IPS-18c (cell line): ENCODE measurements at regions not wholly inside any gene's neighbourhood (a gene's known extent, or its start where the extent isn't known, plus 50 kb on each side); places are given as distances from the start of the nearest gene placed in this dataset.
"Not testable (repeated sequence)": the region's sequence is repeated elsewhere in the genome, so short reads cannot be mapped to it uniquely, and the experiment has no call there.

Source experiments
- H3K4me3 ChIP-seq: 2 replicates; pipeline ENCODE4 v1.7.0; 2013; ENCODE audit warnings: low read depth, mild to moderate bottlenecking, low read length, moderate library complexity; ENCODE audit not compliant: insufficient read depth
- H3K9me3 ChIP-seq: one replicate; pipeline ENCODE4 v1.6.1; 2013; ENCODE audit warnings: mild to moderate bottlenecking, low read length, moderate library complexity; ENCODE audit not compliant: control insufficient read depth, insufficient read depth

DNA sequence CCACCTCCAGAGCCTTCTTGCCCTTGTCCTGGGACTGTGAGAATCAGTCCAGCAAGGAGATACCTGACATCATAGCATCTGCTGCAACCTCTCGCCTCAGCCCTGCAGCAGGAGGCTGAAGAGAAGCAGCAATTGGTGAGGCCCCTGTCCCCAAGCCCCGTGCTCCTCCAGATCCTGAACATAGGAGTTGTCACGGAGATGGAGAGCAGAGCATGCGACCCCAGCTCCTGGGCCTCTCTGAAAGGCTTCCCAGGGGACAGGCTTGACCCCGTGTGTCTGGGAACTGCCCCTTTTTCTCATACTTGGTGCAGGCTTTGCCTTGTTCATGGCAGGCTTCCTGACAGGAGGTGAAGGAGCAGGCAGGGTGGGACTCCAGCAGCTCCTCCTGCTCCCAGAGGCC is 127.7 kb upstream of the PZP start:
- H3K4me3 ChIP-seq, result no peak overlapping the region

GRCh38 chr12:9334964-9335363 is 126.8 kb upstream of the PZP start:
- H3K4me3 ChIP-seq, result no peak overlapping the region
- H3K9me3 ChIP-seq, result peaks cover 8% of the 10 kb centered on the region

More for the DNA sequence above, 127.7 kb upstream of the PZP start:
- peaks cover 8% of the 10 kb centered on the region for H3K9me3 ChIP-seq

GRCh38 chr12:9334041-9334692 is 126.0 kb upstream of the PZP start:
- no peak overlapping the region for H3K4me3 ChIP-seq
- H3K9me3 ChIP-seq, result peaks cover 8% of the 10 kb centered on the region

DNA sequence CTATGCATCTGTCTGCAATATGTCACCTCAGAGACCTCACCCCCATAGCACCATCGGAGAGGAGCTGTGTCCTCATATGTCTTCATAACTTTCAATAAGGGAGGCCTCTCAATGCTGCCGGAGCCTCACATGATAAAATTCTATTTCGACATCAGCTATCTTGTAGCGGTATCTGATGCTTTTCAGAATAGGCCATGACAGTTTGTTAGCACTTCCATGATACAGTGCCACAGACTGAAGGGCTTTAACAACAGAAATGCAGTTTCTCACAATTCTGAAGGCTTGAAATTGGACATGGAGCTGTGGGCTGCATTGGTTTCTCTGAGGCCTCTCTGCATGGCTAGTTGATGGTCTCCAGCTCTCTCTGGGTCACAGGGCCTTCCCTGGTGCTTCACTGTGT is 125.0 kb upstream of the PZP start:
- H3K4me3 ChIP-seq, result no peak overlapping the region
- peaks cover 8% of the 10 kb centered on the region for H3K9me3 ChIP-seq

GRCh38 chr12:9332564-9332963 is 124.4 kb upstream of the PZP start:
- Histone ChIP-seq H3K4me3 (no peak overlapping the region), H3K9me3 (peaks cover 8% of the 10 kb centered on the region)

DNA sequence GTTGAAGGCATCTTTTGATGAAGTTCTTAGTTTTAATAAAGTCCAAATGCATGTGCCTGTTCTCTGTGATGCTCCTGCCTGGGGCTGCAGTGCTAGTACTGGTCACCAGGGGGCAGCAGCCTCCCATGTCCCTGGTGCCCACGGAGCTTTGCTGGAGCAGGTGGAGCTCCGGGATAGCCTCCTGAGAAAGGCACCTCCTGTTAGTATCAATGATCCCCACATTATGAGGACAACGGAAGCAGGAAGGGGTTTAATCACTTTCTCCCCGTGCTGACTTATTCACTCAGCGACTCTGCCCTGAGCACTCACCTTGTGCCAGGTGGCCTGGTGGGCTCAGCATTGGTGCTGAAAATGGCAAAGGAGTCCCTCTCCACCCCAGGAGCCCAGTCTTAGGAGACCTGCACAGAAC is 123.0 kb upstream of the PZP start:
- no peak overlapping the region for H3K4me3 ChIP-seq

GRCh38 chr12:9329019-9329418 is 120.8 kb upstream of the PZP start:
- Histone ChIP-seq H3K9me3 (peaks cover 3% of the 10 kb centered on the region), H3K4me3 (no peak overlapping the region)

More for the DNA sequence above, 123.0 kb upstream of the PZP start:
- peaks cover 6% of the 10 kb centered on the region for H3K9me3 ChIP-seq

GRCh38 chr12:9328065-9328464 is 119.9 kb upstream of the PZP start:
- peaks cover 3% of the 10 kb centered on the region for H3K9me3 ChIP-seq
- H3K4me3 ChIP-seq, result no peak overlapping the region

GRCh38 chr12:9327320-9327719 is 119.1 kb upstream of the PZP start:
- Histone ChIP-seq H3K4me3 (no peak overlapping the region), H3K9me3 (peaks cover 3% of the 10 kb centered on the region)

DNA sequence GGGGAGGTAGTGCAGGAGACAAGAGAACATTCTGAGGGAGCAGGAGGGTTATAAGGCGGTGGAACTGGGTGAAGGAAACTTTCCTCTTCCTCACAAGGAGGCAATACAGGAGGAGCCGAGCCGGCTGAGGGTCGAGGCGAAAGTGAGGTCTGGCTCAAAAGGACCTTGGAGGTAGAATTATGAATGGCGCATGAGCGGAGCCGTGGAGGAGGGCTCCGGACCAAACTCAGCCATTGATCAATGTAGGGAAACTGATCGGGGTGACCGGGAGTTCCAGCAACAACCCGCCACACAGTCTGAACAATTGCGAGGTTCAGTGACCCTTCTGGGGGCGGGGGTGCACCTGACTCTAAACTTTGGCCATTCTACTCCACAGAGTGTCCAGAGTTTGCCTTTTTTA is 118.7 kb upstream of the PZP start:
- not testable (repeated sequence) for H3K4me3 ChIP-seq, H3K9me3 ChIP-seq

GRCh38 chr12:9326085-9326484 is 117.9 kb upstream of the PZP start:
- Histone ChIP-seq H3K9me3 (peaks cover 3% of the 10 kb centered on the region), H3K4me3 (no peak overlapping the region)

- Histone ChIP-seq H3K9me3 (peaks cover 3% of the 10 kb centered on the region), H3K4me3 (no peak overlapping the region)
These were observed 117.3 kb upstream of the PZP start for GRCh38 chr12:9325471-9325870.

- no peak overlapping the region for H3K4me3 ChIP-seq
- peaks cover 3% of the 10 kb centered on the region for H3K9me3 ChIP-seq
These were observed 116.6 kb upstream of the PZP start for GRCh38 chr12:9324782-9325181.

DNA sequence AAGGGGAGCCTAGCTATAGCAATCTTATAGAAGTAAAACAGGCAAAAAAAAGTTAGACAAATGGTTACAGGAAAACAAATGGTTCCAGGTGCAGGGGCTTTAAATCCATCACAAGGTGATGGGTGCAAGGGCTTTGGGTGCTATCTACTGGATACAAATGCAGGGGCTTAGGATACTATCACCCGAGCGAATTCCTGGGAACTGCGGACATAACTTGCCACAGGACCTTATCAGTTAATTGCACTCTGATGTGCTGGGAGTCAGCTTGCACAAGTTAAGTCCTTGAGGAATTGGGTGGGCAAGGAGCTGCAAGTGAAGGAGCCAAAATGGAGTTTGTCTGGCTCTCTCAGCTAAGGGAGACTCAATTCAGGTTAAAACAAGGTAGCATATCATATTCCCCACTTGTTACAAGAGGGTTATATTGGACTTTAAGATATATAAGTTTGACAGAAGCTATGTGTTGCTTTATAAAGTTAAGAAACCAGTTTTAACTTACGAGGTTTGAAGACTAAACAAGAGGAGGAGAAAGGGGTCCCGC is 115.0 kb upstream of the PZP start:
- H3K9me3 ChIP-seq, result peaks cover 3% of the 10 kb centered on the region

GRCh38 chr12:9319842-9320173 is 111.6 kb upstream of the PZP start:
- no peak overlapping the region for H3K4me3 ChIP-seq
- H3K9me3 ChIP-seq, result no peaks in the 10 kb centered on the region

More for the DNA sequence above, 115.0 kb upstream of the PZP start:
- no peak overlapping the region for H3K4me3 ChIP-seq

GRCh38 chr12:9319044-9319841 is 111.0 kb upstream of the PZP start:
- Histone ChIP-seq H3K4me3 (no peak overlapping the region), H3K9me3 (no peaks in the 10 kb centered on the region)

DNA sequence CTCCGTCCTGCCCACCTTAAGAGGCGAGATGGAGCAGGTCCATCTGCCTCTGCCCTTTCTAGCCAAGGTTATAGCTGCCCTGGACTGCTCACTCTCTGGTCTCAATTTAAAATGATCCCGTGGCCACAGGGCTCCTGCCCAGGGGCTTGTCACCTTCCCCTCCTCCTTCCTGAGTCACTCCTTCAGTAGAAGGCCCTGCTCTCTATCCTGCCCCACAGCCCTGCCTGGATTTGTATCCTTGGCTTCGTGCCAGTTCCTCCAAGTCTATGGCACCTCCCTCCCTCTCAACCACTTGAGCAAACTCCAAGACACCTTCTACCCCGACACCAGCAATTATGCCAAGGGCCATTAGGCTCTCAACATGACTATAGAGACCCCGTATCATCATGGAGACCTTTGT is 105.3 kb upstream of the PZP start:
- not testable (repeated sequence) for H3K9me3 ChIP-seq, H3K4me3 ChIP-seq
